HepG2 (cell line): ENCODE measurements at regions not wholly inside any gene's neighbourhood (a gene's known extent, or its start where the extent isn't known, plus 50 kb on each side); places are given as distances from the start of the nearest gene placed in this dataset.

Experiments
- ATAC-seq: fragments of 200-7000 bp; cut with Tn5 transposase; 3 replicates; pipeline ENCODE4 v1.9.1; 2020; ENCODE audit warnings: mild to moderate bottlenecking, moderate library complexity
- BruUV-seq: library from RNA; stranded (reverse); fragments of 400-500 nt; replicated peaks from 2 replicates; lab custom pipeline; 2021; lab: Mats Ljungman, UMichigan
- CTCF ChIA-PET: fragments of 300-600 bp; formaldehyde crosslinking; extraction: SDS; loops from one replicate; lab custom pipeline; 2021; ENCODE audit warnings: low total read pairs, inconsistent platforms, low intra/inter-chr PET ratio; lab: Yijun Ruan, JAX
- POLR2A ChIA-PET: fragments of 350-600 bp; sonication (Branson Sonifier 250); formaldehyde crosslinking; loops from one replicate; lab custom pipeline; 2020; ENCODE audit warnings: antibody characterized with exemption, inconsistent platforms; lab: Yijun Ruan, JAX
- DNase-seq: peaks from one replicate; pipeline ENCODE4 v3.0.0-alpha.2; 2015; ENCODE audit warnings: low spot score
- FAIRE-seq: peaks from 3 replicates; lab custom pipeline; 2011; peaks lifted over from hg19 to GRCh38; lab: Jason Lieb, UNC
- H2AFZ ChIP-seq: one replicate; pipeline ENCODE4 v1.6.1; 2011; ENCODE audit warnings: low read length, inconsistent platforms
- H3K27ac ChIP-seq: fragments of 300-600 bp; 3 replicates; pipeline ENCODE4 v1.8.0; 2011; ENCODE audit warnings: mixed run types, mild to moderate bottlenecking, mixed read lengths, low read length, inconsistent platforms; ENCODE audit not compliant: insufficient read depth; ENCODE audit errors: extremely low read length
- H3K27me3 ChIP-seq, 2 experiments: fragments of 200-600 bp in 1 of 2; 2 replicates in 1 of 2; 3 replicates in 1 of 2; pipeline versions ENCODE4 v1.6.0 to v1.8.0; 2011; ENCODE audit warnings: low read length in 2 of 2, mild to moderate bottlenecking in 2 of 2, moderate library complexity in 2 of 2, inconsistent platforms in 1 of 2; ENCODE audit not compliant: insufficient read depth in 2 of 2, control insufficient read depth in 1 of 2
- H3K36me3 ChIP-seq, 2 experiments: fragments of 200-600 bp in 1 of 2; replicated peaks in 1 of 2; 2 replicates in 1 of 2; 3 replicates in 1 of 2; pipeline versions ENCODE4 v1.5.1 to v1.8.0; 2011; ENCODE audit warnings: low read length in 2 of 2, inconsistent platforms in 1 of 2; ENCODE audit not compliant: insufficient read depth in 2 of 2, control insufficient read depth in 1 of 2
- H3K4me1 ChIP-seq: 2 replicates; pipeline ENCODE4 v1.5.1; 2012; ENCODE audit warnings: low read length, inconsistent platforms; ENCODE audit not compliant: insufficient read depth
- H3K4me2 ChIP-seq: 2 replicates; pipeline ENCODE4 v1.6.0; 2011; ENCODE audit warnings: low read depth, low read length, inconsistent platforms
- H3K4me3 ChIP-seq, 3 experiments: fragments of 200-600 bp in 1 of 3; sonication (generic), shearing (Covaris generic) in 1 of 3; replicated peaks in 1 of 3; 2 replicates each; pipeline ENCODE4 v1.5.1; 2011 to 2016; ENCODE audit warnings: low read length in 3 of 3, inconsistent platforms in 2 of 3, low read depth in 2 of 3, mild to moderate bottlenecking in 2 of 3, control low read depth in 1 of 3, mixed read lengths in 1 of 3; ENCODE audit not compliant: insufficient read depth in 1 of 3
- H3K79me2 ChIP-seq: one replicate; pipeline ENCODE4 v1.6.1; 2011; ENCODE audit warnings: low read length, inconsistent platforms; ENCODE audit not compliant: insufficient read depth
- H3K9ac ChIP-seq: 2 replicates; pipeline ENCODE4 v1.6.0; 2011; ENCODE audit warnings: mild to moderate bottlenecking, low read depth, low read length, inconsistent platforms; ENCODE audit not compliant: insufficient read depth
- H3K9me3 ChIP-seq: 2 replicates; pipeline ENCODE4 v1.5.1; 2012; ENCODE audit warnings: mild to moderate bottlenecking, low read length
- H4K20me1 ChIP-seq: 2 replicates; pipeline ENCODE4 v1.6.0; 2011; ENCODE audit warnings: inconsistent platforms, mild to moderate bottlenecking, low read length, moderate library complexity; ENCODE audit not compliant: insufficient read depth
- AGO2 ChIP-seq: fragments of 200-400 bp; formaldehyde crosslinking; optimal IDR thresholded peaks from 2 replicates; pipeline ENCODE3; 2017; ENCODE audit warnings: mild to moderate bottlenecking, low read depth, low read length, moderate library complexity
- BRD4 ChIP-seq: sonication (generic); formaldehyde crosslinking; IDR thresholded peaks from 2 replicates; pipeline ENCODE4 v1.4.0; 2020; ENCODE audit warnings: missing genetic modification reagents
- CREM ChIP-seq, 2 experiments: sonication (generic) in 1 of 2; formaldehyde crosslinking in 1 of 2; IDR thresholded peaks; 2 replicates each; pipeline versions ENCODE4 v1.4.0 to v1.6.1; 2016 to 2020; ENCODE audit warnings: antibody characterized with exemption in 1 of 2, mild to moderate bottlenecking in 1 of 2, missing genetic modification reagents in 1 of 2
- HNRNPH1 ChIP-seq: fragments of 200-400 bp; formaldehyde crosslinking; optimal IDR thresholded peaks from 2 replicates; pipeline ENCODE3; 2017; ENCODE audit warnings: mild to moderate bottlenecking, low read depth, low read length
- HNRNPUL1 ChIP-seq: fragments of 200-400 bp; formaldehyde crosslinking; IDR thresholded peaks from 2 replicates; pipeline ENCODE4 v1.6.1; 2017; ENCODE audit warnings: low read depth, mild to moderate bottlenecking, low read length, moderate library complexity
- IRX3 ChIP-seq: sonication (generic); formaldehyde crosslinking; IDR thresholded peaks from 2 replicates; pipeline ENCODE4 v1.8.1; 2023; ENCODE audit warnings: mild to moderate bottlenecking, low read depth, missing genetic modification reagents, borderline replicate concordance
- ISL2 ChIP-seq: sonication (generic); formaldehyde crosslinking; IDR thresholded peaks from 2 replicates; pipeline ENCODE4 v1.5.0; 2020; ENCODE audit warnings: missing genetic modification reagents
- KLF16 ChIP-seq, 2 experiments: sonication (generic) in 1 of 2; formaldehyde crosslinking in 1 of 2; IDR thresholded peaks; 2 replicates each; pipeline versions ENCODE4 v1.6.1 to v1.8.0; 2016 to 2023; ENCODE audit warnings: missing genetic modification reagents in 2 of 2, missing compliant biosample characterization in 1 of 2
- PCBP2 ChIP-seq: fragments of 200-400 bp; formaldehyde crosslinking; optimal IDR thresholded peaks from 2 replicates; pipeline ENCODE3; 2018; ENCODE audit warnings: low read length, low read depth; ENCODE audit not compliant: poor library complexity, severe bottlenecking
- STAT5B ChIP-seq: sonication (generic); formaldehyde crosslinking; IDR thresholded peaks from 2 replicates; pipeline ENCODE4 v1.4.0; 2020; ENCODE audit warnings: missing genetic modification reagents
- TEAD3 ChIP-seq: optimal IDR thresholded peaks from 2 replicates; pipeline ENCODE3; 2016; ENCODE audit warnings: borderline replicate concordance
- U2AF2 ChIP-seq: fragments of 200-400 bp; formaldehyde crosslinking; IDR thresholded peaks from 2 replicates; pipeline ENCODE4 v1.6.1; 2017; ENCODE audit warnings: low read depth, mild to moderate bottlenecking, low read length
- ZNF350 ChIP-seq: sonication (generic); formaldehyde crosslinking; IDR thresholded peaks from 2 replicates; pipeline ENCODE4 v1.4.0; 2020; ENCODE audit warnings: mild to moderate bottlenecking, low read depth, missing genetic modification reagents, borderline replicate concordance
- ZNF776 ChIP-seq: sonication (generic); formaldehyde crosslinking; IDR thresholded peaks from 2 replicates; pipeline ENCODE4 v1.4.0; 2020; ENCODE audit warnings: mild to moderate bottlenecking, missing genetic modification reagents
- WGBS: methylation state at CpG from one replicate; pipeline ENCODE4 v1.1.6; 2017; ENCODE audit warnings: low lambda C conversion rate; 5-methylcytosine and 5-hydroxymethylcytosine counted together
- in situ Hi-C: cut with HindIII; loops from 2 replicates; pipeline ENCODE4 v1.10.0; 2017; ENCODE audit warnings: low pct_unique_long_range_greater_than_20kb; ENCODE audit not compliant: extremely low pct_ligation_motif_present
- intact Hi-C: fragments of 100-400 bp; cut with micrococcal nuclease; formaldehyde crosslinking; loops from one replicate; pipeline ENCODE4 v1.10.0; 2022; ENCODE audit not compliant: unreplicated experiment
- TF ChIP-seq, protein P1 (sequence below): sonication (generic); formaldehyde crosslinking; conservative IDR thresholded peaks from 2 replicates; pipeline ENCODE4 v1.4.0; 2020; ENCODE audit warnings: missing genetic modification reagents
- TF ChIP-seq, protein P2 (sequence below): sonication (generic); formaldehyde crosslinking; IDR thresholded peaks from 2 replicates; pipeline ENCODE4 v1.5.1; 2020; ENCODE audit warnings: missing genetic modification reagents, mild to moderate bottlenecking, borderline replicate concordance
- TF ChIP-seq, protein P3 (sequence below): sonication (generic); formaldehyde crosslinking; IDR thresholded peaks from 2 replicates; pipeline ENCODE4 v1.4.0; 2020; ENCODE audit warnings: mild to moderate bottlenecking, missing genetic modification reagents, borderline replicate concordance
- TF ChIP-seq, protein P4 (sequence below): sonication (generic); formaldehyde crosslinking; IDR thresholded peaks from 2 replicates; pipeline ENCODE4 v1.4.0; 2020; ENCODE audit warnings: mild to moderate bottlenecking, missing genetic modification reagents

DNA sequence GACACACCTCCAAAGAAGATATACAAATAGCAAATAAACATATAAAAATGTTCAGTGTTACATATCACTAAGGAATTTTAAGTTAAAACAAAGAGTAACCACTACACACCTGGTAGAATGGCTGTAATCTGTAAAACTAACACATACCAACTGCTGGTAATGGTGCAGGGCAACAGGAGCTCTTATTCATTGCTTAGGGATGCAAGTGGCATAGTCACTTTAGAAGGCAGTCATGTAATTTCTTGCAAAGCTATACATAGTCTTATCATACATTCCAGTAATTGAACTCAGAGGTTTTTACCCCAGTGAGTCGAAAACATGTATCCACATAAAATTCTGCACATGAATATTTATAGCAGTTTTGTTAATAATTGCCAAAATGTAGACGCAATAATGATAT is 906.8 kb upstream of the CITED2 start (continued):
- TF ChIP-seq, protein P1, sequence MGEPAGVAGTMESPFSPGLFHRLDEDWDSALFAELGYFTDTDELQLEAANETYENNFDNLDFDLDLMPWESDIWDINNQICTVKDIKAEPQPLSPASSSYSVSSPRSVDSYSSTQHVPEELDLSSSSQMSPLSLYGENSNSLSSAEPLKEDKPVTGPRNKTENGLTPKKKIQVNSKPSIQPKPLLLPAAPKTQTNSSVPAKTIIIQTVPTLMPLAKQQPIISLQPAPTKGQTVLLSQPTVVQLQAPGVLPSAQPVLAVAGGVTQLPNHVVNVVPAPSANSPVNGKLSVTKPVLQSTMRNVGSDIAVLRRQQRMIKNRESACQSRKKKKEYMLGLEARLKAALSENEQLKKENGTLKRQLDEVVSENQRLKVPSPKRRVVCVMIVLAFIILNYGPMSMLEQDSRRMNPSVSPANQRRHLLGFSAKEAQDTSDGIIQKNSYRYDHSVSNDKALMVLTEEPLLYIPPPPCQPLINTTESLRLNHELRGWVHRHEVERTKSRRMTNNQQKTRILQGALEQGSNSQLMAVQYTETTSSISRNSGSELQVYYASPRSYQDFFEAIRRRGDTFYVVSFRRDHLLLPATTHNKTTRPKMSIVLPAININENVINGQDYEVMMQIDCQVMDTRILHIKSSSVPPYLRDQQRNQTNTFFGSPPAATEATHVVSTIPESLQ (CRISPR knock-in tag): no peak

DNA sequence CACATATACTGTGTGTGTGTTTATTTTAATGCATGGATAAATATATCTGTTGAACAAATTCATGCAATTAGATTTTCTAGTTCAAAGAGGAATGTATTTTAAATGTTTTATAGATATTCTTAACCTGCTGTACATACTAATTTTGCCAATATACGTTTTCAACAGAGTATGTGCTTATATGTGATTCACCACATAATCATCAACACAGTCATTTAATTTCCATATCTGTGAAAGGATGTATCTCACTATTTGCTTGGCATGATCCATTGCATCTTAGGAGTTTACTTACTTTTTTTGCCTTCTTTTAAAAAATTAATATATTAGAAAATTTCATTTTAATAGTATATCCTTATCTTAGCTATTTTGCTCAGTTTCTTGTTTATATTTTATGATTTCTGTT is 902.3 kb upstream of the CITED2 start:
- H3K4me3 ChIP-seq: no peak overlapping the region
- 2% methylated on average over 1 of the region's 1 CpG for WGBS
- TF ChIP-seq IRX3 (no peak), TEAD3 (CRISPR knock-in tag) (no peak), CREM (IDR thresholded peaks at IDR 0.05) (no peak), CREM (CRISPR knock-in tag; IDR thresholded peaks at IDR 0.05) (no peak), PCBP2 (no peak), HNRNPUL1 (no peak), STAT5B (CRISPR knock-in tag) (no peak), KLF16 (CRISPR knock-in tag; IDR thresholded peaks at IDR 0.05) (no peak), ISL2 (CRISPR knock-in tag) (no peak), U2AF2 (no peak), ZNF350 (CRISPR knock-in tag) (no peak), AGO2 (no peak), HNRNPH1 (no peak), ZNF776 (CRISPR knock-in tag) (no peak), BRD4 (CRISPR knock-in tag) (no peak)
- TF ChIP-seq, protein P2, sequence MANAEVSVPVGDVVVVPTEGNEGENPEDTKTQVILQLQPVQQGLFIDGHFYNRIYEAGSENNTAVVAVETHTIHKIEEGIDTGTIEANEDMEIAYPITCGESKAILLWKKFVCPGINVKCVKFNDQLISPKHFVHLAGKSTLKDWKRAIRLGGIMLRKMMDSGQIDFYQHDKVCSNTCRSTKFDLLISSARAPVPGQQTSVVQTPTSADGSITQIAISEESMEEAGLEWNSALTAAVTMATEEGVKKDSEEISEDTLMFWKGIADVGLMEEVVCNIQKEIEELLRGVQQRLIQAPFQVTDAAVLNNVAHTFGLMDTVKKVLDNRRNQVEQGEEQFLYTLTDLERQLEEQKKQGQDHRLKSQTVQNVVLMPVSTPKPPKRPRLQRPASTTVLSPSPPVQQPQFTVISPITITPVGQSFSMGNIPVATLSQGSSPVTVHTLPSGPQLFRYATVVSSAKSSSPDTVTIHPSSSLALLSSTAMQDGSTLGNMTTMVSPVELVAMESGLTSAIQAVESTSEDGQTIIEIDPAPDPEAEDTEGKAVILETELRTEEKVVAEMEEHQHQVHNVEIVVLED (CRISPR knock-in tag): no peak
- TF ChIP-seq, protein P3, sequence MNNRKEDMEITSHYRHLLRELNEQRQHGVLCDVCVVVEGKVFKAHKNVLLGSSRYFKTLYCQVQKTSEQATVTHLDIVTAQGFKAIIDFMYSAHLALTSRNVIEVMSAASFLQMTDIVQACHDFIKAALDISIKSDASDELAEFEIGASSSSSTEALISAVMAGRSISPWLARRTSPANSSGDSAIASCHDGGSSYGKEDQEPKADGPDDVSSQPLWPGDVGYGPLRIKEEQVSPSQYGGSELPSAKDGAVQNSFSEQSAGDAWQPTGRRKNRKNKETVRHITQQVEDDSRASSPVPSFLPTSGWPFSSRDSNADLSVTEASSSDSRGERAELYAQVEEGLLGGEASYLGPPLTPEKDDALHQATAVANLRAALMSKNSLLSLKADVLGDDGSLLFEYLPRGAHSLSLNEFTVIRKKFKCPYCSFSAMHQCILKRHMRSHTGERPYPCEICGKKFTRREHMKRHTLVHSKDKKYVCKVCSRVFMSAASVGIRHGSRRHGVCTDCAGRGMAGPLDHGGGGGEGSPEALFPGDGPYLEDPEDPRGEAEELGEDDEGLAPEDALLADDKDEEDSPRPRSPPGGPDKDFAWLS (CRISPR knock-in tag): no peak
- TF ChIP-seq, protein P4, sequence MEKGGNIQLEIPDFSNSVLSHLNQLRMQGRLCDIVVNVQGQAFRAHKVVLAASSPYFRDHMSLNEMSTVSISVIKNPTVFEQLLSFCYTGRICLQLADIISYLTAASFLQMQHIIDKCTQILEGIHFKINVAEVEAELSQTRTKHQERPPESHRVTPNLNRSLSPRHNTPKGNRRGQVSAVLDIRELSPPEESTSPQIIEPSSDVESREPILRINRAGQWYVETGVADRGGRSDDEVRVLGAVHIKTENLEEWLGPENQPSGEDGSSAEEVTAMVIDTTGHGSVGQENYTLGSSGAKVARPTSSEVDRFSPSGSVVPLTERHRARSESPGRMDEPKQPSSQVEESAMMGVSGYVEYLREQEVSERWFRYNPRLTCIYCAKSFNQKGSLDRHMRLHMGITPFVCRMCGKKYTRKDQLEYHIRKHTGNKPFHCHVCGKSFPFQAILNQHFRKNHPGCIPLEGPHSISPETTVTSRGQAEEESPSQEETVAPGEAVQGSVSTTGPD: no peak

More for the DNA sequence above, 902.3 kb upstream of the CITED2 start:
- ChIA-PET POLR2A (no interaction called here), CTCF (no interaction called here)
- Histone ChIP-seq H4K20me1 (no peaks in the 10 kb centered on the region), H3K79me2 (no peaks in the 10 kb centered on the region), H3K9me3 (no peaks in the 10 kb centered on the region), H3K4me2 (no peak overlapping the region), H3K36me3 (no peaks in the 10 kb centered on the region), H3K27ac (no peak overlapping the region), H2AFZ (no peak overlapping the region), H3K27me3 (no peaks in the 10 kb centered on the region), H3K4me1 (peaks cover 6% of the 10 kb centered on the region), H3K9ac (no peak overlapping the region)
- in situ Hi-C loops (no loop called here), intact Hi-C loops (no loop called here)
- no peak for DNase-seq
- BruUV-seq: no TSS peak
- no peak for FAIRE-seq
- no peak for ATAC-seq
